ENCODE measurements at regions not wholly inside any gene's neighbourhood (a gene's known extent, or its start where the extent isn't known, plus 50 kb on each side); places are given as distances from the start of the nearest gene placed in this dataset.

DNA sequence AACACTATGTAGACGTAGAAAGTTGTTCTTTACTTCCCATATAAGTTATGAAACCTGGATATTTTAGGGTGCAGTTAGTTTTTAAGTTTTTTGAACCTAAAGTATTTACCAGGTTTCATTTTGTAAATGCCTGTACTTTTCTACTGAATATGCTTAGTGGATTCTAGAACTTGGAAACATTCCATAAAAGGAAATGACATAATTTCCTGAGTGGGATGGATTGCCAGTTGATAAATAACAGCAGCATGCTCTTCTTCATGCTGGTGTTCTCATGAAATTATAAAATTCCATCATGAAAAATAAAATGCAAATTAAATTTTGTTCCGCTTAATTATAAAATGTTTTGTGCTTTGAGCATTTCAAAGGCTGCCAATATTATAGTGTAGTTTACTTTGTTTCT lies 362.2 kb upstream of the PCDH20 start:
- H3K79me2 ChIP-seq (ENCODE audit: insufficient read depth, low read length), result no peaks in the 10 kb centered on the region
- no peaks in the 10 kb centered on the region for H3K4me1 ChIP-seq (ENCODE audit: insufficient read depth, low read length)
- Mint-ChIP-seq H3K4me1 (ENCODE audit: low read depth, unreplicated experiment) (no peaks in the 10 kb centered on the region), H3K27me3 (ENCODE audit: low read depth, unreplicated experiment) (no peaks in the 10 kb centered on the region), H3K36me3 (ENCODE audit: low read depth, unreplicated experiment) (no peaks in the 10 kb centered on the region), H3K9me3 (ENCODE audit: unreplicated experiment) (no peaks in the 10 kb centered on the region), H3K27ac (ENCODE audit: unreplicated experiment) (no peak overlapping the region), H3K4me3 (ENCODE audit: unreplicated experiment) (no peak overlapping the region)
- no peak overlapping the region for H3K9ac ChIP-seq (ENCODE audit: low read length)
- FAIRE-seq (no peak), DNase-seq (ENCODE audit: low read depth) (peak; percentile 3)
- H3K9me3 ChIP-seq (ENCODE audit: insufficient read depth, low read depth, low read length), result no peaks in the 10 kb centered on the region
- no peak overlapping the region for H3K4me3 ChIP-seq (ENCODE audit: insufficient read depth, low read depth, low read length)
- no peaks in the 10 kb centered on the region for H4K20me1 ChIP-seq (ENCODE audit: insufficient read depth, low read length)
- no peaks in the 10 kb centered on the region for H3K27me3 ChIP-seq (ENCODE audit: insufficient read depth, low read length)
- H3K27ac ChIP-seq (ENCODE audit: low read depth, low read length), result no peak overlapping the region
- H3K36me3 ChIP-seq (ENCODE audit: insufficient read depth, low read length), result no peaks in the 10 kb centered on the region
- no peak overlapping the region for H3K4me2 ChIP-seq (ENCODE audit: low read length)
- no peak overlapping the region for H2AFZ ChIP-seq (ENCODE audit: low read depth, low read length)
- no peak for TF ChIP-seq EZH2 (IDR thresholded peaks at IDR 0.05; ENCODE audit: insufficient read depth, low read length)
- TF ChIP-seq, protein P1, sequence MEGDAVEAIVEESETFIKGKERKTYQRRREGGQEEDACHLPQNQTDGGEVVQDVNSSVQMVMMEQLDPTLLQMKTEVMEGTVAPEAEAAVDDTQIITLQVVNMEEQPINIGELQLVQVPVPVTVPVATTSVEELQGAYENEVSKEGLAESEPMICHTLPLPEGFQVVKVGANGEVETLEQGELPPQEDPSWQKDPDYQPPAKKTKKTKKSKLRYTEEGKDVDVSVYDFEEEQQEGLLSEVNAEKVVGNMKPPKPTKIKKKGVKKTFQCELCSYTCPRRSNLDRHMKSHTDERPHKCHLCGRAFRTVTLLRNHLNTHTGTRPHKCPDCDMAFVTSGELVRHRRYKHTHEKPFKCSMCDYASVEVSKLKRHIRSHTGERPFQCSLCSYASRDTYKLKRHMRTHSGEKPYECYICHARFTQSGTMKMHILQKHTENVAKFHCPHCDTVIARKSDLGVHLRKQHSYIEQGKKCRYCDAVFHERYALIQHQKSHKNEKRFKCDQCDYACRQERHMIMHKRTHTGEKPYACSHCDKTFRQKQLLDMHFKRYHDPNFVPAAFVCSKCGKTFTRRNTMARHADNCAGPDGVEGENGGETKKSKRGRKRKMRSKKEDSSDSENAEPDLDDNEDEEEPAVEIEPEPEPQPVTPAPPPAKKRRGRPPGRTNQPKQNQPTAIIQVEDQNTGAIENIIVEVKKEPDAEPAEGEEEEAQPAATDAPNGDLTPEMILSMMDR (IDR thresholded peaks at IDR 0.05; ENCODE audit: insufficient read depth, low read depth, low read length), result no peak

DNA sequence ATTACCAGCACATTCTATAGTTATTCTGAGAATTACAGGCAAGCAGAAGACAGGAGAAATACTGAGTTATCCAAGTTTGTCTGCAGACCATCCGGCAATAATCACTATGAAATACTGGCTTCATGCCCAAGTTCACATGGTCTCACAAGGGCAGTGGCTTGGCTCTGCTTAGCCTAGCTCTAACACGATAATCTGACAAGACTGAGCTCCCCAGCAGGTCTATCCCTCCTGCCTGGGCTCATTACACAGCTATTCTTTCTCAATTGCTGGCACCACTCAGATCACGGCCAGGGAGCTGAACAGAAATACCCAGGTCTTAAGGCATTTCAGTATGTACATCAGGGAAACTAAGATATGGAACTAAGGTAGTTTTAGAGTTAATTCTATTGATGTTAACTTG lies 361.6 kb upstream of the PCDH20 start:
- Histone ChIP-seq H3K79me2 (ENCODE audit: insufficient read depth, low read length) (no peaks in the 10 kb centered on the region), H3K4me3 (ENCODE audit: insufficient read depth, low read depth, low read length) (no peak overlapping the region), H3K4me1 (ENCODE audit: insufficient read depth, low read length) (no peaks in the 10 kb centered on the region), H3K9me3 (ENCODE audit: insufficient read depth, low read depth, low read length) (no peaks in the 10 kb centered on the region), H3K27me3 (ENCODE audit: insufficient read depth, low read length) (no peaks in the 10 kb centered on the region), H3K4me2 (ENCODE audit: low read length) (peak overlapping the region; percentile 39), H4K20me1 (ENCODE audit: insufficient read depth, low read length) (no peaks in the 10 kb centered on the region), H2AFZ (ENCODE audit: low read depth, low read length) (no peak overlapping the region), H3K36me3 (ENCODE audit: insufficient read depth, low read length) (no peaks in the 10 kb centered on the region), H3K9ac (ENCODE audit: low read length) (no peak overlapping the region), H3K27ac (ENCODE audit: low read depth, low read length) (no peak overlapping the region)
- FAIRE-seq (no peak), DNase-seq (ENCODE audit: low read depth) (peak; percentile 1)
- no peak overlapping the region for H3K4me3 Mint-ChIP-seq (ENCODE audit: unreplicated experiment)
- no peaks in the 10 kb centered on the region for H3K27me3 Mint-ChIP-seq (ENCODE audit: low read depth, unreplicated experiment)
- TF ChIP-seq EZH2 (IDR thresholded peaks at IDR 0.05; ENCODE audit: insufficient read depth, low read length), result no peak
- TF ChIP-seq, protein P1 (IDR thresholded peaks at IDR 0.05; ENCODE audit: insufficient read depth, low read depth, low read length), result no peak
- no peaks in the 10 kb centered on the region for H3K9me3 Mint-ChIP-seq (ENCODE audit: unreplicated experiment)
- H3K36me3 Mint-ChIP-seq (ENCODE audit: low read depth, unreplicated experiment), result no peaks in the 10 kb centered on the region
- no peak overlapping the region for H3K27ac Mint-ChIP-seq (ENCODE audit: unreplicated experiment)
- H3K4me1 Mint-ChIP-seq (ENCODE audit: low read depth, unreplicated experiment), result no peaks in the 10 kb centered on the region

DNA sequence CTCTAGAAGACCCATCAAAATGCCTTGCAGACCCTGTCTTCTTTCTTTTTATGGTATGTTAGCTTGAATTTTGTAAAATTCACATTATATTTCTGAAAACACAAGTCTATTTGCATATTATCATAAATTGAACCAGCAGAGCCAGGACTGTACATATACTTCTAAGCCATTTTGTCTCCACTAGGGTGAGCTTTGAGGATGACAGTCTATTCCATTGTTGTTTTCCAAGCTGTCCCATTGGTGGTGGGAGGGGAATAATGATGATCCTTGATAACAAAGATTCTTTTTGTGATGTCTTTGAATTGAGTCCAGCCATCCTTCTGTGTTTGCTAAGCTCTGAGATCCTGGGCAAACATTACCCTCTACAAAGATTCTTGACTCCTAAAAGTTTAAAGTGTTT lies 359.3 kb upstream of the PCDH20 start:
- Mint-ChIP-seq H3K27me3 (ENCODE audit: low read depth, unreplicated experiment) (no peaks in the 10 kb centered on the region), H3K4me1 (ENCODE audit: low read depth, unreplicated experiment) (peaks cover 3% of the 10 kb centered on the region), H3K9me3 (ENCODE audit: unreplicated experiment) (no peaks in the 10 kb centered on the region), H3K4me3 (ENCODE audit: unreplicated experiment) (no peak overlapping the region), H3K36me3 (ENCODE audit: low read depth, unreplicated experiment) (no peaks in the 10 kb centered on the region), H3K27ac (ENCODE audit: unreplicated experiment) (no peak overlapping the region)
- Histone ChIP-seq H4K20me1 (ENCODE audit: insufficient read depth, low read length) (no peaks in the 10 kb centered on the region), H2AFZ (ENCODE audit: low read depth, low read length) (no peak overlapping the region), H3K4me3 (ENCODE audit: insufficient read depth, low read depth, low read length) (no peak overlapping the region), H3K9ac (ENCODE audit: low read length) (no peak overlapping the region), H3K79me2 (ENCODE audit: insufficient read depth, low read length) (no peaks in the 10 kb centered on the region), H3K27me3 (ENCODE audit: insufficient read depth, low read length) (no peaks in the 10 kb centered on the region), H3K36me3 (ENCODE audit: insufficient read depth, low read length) (no peaks in the 10 kb centered on the region), H3K4me1 (ENCODE audit: insufficient read depth, low read length) (no peaks in the 10 kb centered on the region), H3K4me2 (ENCODE audit: low read length) (no peak overlapping the region), H3K9me3 (ENCODE audit: insufficient read depth, low read depth, low read length) (no peaks in the 10 kb centered on the region), H3K27ac (ENCODE audit: low read depth, low read length) (no peak overlapping the region)
- TF ChIP-seq, protein P1 (IDR thresholded peaks at IDR 0.05; ENCODE audit: insufficient read depth, low read depth, low read length), result no peak
- TF ChIP-seq EZH2 (IDR thresholded peaks at IDR 0.05; ENCODE audit: insufficient read depth, low read length), result no peak
- DNase-seq (ENCODE audit: low read depth), result no peak
- no peak for FAIRE-seq

All from astrocyte (in vitro differentiated cells and primary cell).